ENCODE measurements at regions not wholly inside any gene's neighbourhood (a gene's known extent, or its start where the extent isn't known, plus 50 kb on each side); places are given as distances from the start of the nearest gene placed in this dataset.

GRCh38 chr12:4009979-4010704 lies 136.9 kb upstream of the PARP11 start:
- Histone ChIP-seq H3K4me3 (ENCODE audit: insufficient read depth, low read length, poor library complexity, severe bottlenecking) (no peak overlapping the region), H3K36me3 (ENCODE audit: low read length) (no peaks in the 10 kb centered on the region), H2AFZ (ENCODE audit: low read depth, low read length, severe bottlenecking) (no peak overlapping the region), H3F3A (ENCODE audit: insufficient read depth) (no peaks in the 10 kb centered on the region), H3K4me2 (ENCODE audit: low read depth, low read length, poor library complexity, severe bottlenecking) (no peak overlapping the region), H3K9me3 (ENCODE audit: insufficient read depth, low read length) (no peaks in the 10 kb centered on the region), H4K20me1 (ENCODE audit: low read depth, low read length) (no peaks in the 10 kb centered on the region), H3K79me2 (ENCODE audit: insufficient read depth, low read length) (no peaks in the 10 kb centered on the region), H3K27ac (ENCODE audit: low read depth, low read length) (no peak overlapping the region), H3K9ac (ENCODE audit: low read length) (no peak overlapping the region), H3K27me3 (ENCODE audit: low read length) (no peaks in the 10 kb centered on the region), H3K9me2 (replicated peaks; ENCODE audit: insufficient read depth, low read length) (no peaks in the 10 kb centered on the region)
- TF ChIP-seq EZH2phosphoT487 (conservative IDR thresholded peaks at IDR 0.05; ENCODE audit: low read length) (no peak), CTCF (IDR thresholded peaks at IDR 0.05; ENCODE audit: insufficient read depth, low read length, poor library complexity, severe bottlenecking) (no peak)

GRCh38 chr12:4006743-4007142 lies 133.5 kb upstream of the PARP11 start:
- TF ChIP-seq EZH2phosphoT487 (conservative IDR thresholded peaks at IDR 0.05; ENCODE audit: low read length) = no peak
- TF ChIP-seq CTCF (IDR thresholded peaks at IDR 0.05; ENCODE audit: insufficient read depth, low read length, poor library complexity, severe bottlenecking) = no peak
- no peak overlapping the region for H3K4me2 ChIP-seq (ENCODE audit: low read depth, low read length, poor library complexity, severe bottlenecking)
- H3K9me2 ChIP-seq (replicated peaks; ENCODE audit: insufficient read depth, low read length) = no peaks in the 10 kb centered on the region
- no peaks in the 10 kb centered on the region for H3F3A ChIP-seq (ENCODE audit: insufficient read depth)
- no peaks in the 10 kb centered on the region for H4K20me1 ChIP-seq (ENCODE audit: low read depth, low read length)
- no peaks in the 10 kb centered on the region for H3K79me2 ChIP-seq (ENCODE audit: insufficient read depth, low read length)
- no peaks in the 10 kb centered on the region for H3K9me3 ChIP-seq (ENCODE audit: insufficient read depth, low read length)
- no peaks in the 10 kb centered on the region for H3K36me3 ChIP-seq (ENCODE audit: low read length)
- H3K27ac ChIP-seq (ENCODE audit: low read depth, low read length) = no peak overlapping the region
- no peaks in the 10 kb centered on the region for H3K27me3 ChIP-seq (ENCODE audit: low read length)
- H3K9ac ChIP-seq (ENCODE audit: low read length) = no peak overlapping the region
- H3K4me3 ChIP-seq (ENCODE audit: insufficient read depth, low read length, poor library complexity, severe bottlenecking) = no peak overlapping the region
- no peak overlapping the region for H2AFZ ChIP-seq (ENCODE audit: low read depth, low read length, severe bottlenecking)

GRCh38 chr12:4005851-4006430 lies 132.7 kb upstream of the PARP11 start:
- Histone ChIP-seq H3K27me3 (ENCODE audit: low read length) (no peaks in the 10 kb centered on the region), H3K4me2 (ENCODE audit: low read depth, low read length, poor library complexity, severe bottlenecking) (no peak overlapping the region), H3K9me2 (replicated peaks; ENCODE audit: insufficient read depth, low read length) (no peaks in the 10 kb centered on the region), H3K9ac (ENCODE audit: low read length) (no peak overlapping the region), H3K9me3 (ENCODE audit: insufficient read depth, low read length) (no peaks in the 10 kb centered on the region), H3K27ac (ENCODE audit: low read depth, low read length) (no peak overlapping the region), H3K36me3 (ENCODE audit: low read length) (no peaks in the 10 kb centered on the region), H4K20me1 (ENCODE audit: low read depth, low read length) (no peaks in the 10 kb centered on the region), H3K79me2 (ENCODE audit: insufficient read depth, low read length) (no peaks in the 10 kb centered on the region), H2AFZ (ENCODE audit: low read depth, low read length, severe bottlenecking) (no peak overlapping the region), H3F3A (ENCODE audit: insufficient read depth) (no peaks in the 10 kb centered on the region), H3K4me3 (ENCODE audit: insufficient read depth, low read length, poor library complexity, severe bottlenecking) (no peak overlapping the region)
- no peak for TF ChIP-seq CTCF (IDR thresholded peaks at IDR 0.05; ENCODE audit: insufficient read depth, low read length, poor library complexity, severe bottlenecking)
- TF ChIP-seq EZH2phosphoT487 (conservative IDR thresholded peaks at IDR 0.05; ENCODE audit: low read length) = no peak

All from SU-DHL-6 (cell line).